ENCODE measurements at regions not wholly inside any gene's neighbourhood (a gene's known extent, or its start where the extent isn't known, plus 50 kb on each side); places are given as distances from the start of the nearest gene placed in this dataset.
A peak's percentile ranks its signal among the peaks of the same experiment; 100 is the strongest.

GRCh38 chr14:51382506-51382905, 142.5 kb downstream of the TMX1 start:
- H3K4me3 ChIP-seq (ENCODE audit: low read depth, low read length), result no peak overlapping the region
- no peak for TF ChIP-seq CTCF (IDR thresholded peaks at IDR 0.05; ENCODE audit: low read depth, low read length)

GRCh38 chr14:51386411-51386810, 146.4 kb downstream of the TMX1 start:
- TF ChIP-seq CTCF (IDR thresholded peaks at IDR 0.05; ENCODE audit: low read depth, low read length), result no peak
- H3K4me3 ChIP-seq (ENCODE audit: low read depth, low read length), result no peak overlapping the region

DNA sequence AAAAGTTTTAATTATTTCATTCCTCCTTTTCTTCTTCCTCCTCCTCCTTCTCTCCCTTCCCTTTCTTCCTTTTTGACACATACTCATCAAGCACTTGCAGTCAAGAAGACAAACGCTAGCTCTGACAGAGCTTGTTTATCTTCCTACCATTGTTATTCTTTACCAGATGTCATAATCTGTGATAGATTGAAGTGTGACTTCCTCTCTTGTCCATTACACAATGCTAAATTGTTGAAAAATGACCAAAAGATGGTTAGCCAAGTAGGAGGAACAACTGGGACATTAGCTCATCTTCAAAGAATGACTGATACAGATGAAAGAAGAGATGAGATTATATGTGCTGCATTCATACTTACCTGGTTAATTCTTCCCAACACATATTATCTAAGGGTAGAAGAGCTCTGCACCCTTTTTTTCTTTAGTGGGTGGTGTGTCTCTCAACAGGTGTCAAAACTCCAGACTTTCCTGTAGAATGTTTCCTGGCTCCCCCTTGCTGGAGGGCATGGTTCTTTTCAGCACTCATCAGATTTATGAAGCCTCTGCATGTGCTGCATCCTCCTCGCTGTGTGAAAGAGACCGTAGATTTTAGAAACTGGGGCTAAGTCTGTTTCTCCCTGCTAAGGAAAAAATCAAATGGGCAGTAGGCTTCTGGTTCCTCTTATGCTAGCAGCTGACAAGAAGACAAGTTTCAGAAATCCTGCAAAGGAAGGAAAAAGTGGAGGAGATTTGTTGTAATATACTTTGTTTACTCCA, 147.1 kb downstream of the TMX1 start:
- no peak overlapping the region for H3K4me3 ChIP-seq (ENCODE audit: low read depth, low read length)
- no peak for TF ChIP-seq CTCF (IDR thresholded peaks at IDR 0.05; ENCODE audit: low read depth, low read length)

- TF ChIP-seq CTCF (IDR thresholded peaks at IDR 0.05; ENCODE audit: low read depth, low read length), result no peak
- no peak overlapping the region for H3K4me3 ChIP-seq (ENCODE audit: low read depth, low read length)
Observed at GRCh38 chr14:51392416-51392815, 152.4 kb downstream of the TMX1 start.

DNA sequence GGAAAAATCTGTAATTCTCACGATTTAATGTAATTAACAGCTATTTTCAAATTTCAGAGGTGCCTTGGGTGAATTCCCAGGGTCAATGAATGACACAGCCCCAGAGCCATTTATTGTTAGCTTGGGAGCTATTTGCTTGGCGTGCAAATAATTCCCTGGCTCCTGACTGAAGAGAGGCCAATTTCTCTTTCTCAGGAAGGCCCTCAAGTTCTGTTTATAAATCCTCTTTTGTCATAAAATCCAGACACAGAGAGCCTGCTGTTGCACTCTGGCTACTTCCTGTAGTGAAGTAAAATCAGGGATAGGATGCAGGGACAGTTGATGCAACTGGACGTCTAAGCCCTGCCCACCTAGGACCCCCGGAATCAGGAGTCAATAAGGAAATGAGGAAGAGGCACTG, 154.3 kb downstream of the TMX1 start:
- H3K4me3 ChIP-seq (ENCODE audit: low read depth, low read length), result no peak overlapping the region
- no peak for TF ChIP-seq CTCF (IDR thresholded peaks at IDR 0.05; ENCODE audit: low read depth, low read length)

DNA sequence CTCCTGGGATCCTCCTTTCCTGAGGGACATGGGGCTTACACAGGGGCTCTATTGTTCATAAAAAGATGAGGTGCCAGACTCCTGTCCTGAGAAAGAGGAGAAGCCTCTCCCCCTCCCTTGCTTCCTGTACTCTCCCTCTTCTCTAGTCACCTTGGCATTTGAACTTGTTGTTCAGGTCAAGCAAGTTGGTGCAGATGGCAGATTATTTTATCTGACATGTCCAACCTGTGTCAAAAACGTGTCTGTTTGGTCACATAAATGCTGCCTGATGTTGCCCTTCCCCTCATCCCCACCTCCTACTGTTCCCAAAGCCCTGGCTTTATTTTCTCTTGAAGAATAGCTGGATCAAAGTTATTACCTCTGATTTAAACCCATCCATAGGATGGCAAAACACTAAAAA, 154.8 kb downstream of the TMX1 start:
- H3K4me3 ChIP-seq (ENCODE audit: low read depth, low read length), result no peak overlapping the region
- TF ChIP-seq CTCF (IDR thresholded peaks at IDR 0.05; ENCODE audit: low read depth, low read length), result no peak

DNA sequence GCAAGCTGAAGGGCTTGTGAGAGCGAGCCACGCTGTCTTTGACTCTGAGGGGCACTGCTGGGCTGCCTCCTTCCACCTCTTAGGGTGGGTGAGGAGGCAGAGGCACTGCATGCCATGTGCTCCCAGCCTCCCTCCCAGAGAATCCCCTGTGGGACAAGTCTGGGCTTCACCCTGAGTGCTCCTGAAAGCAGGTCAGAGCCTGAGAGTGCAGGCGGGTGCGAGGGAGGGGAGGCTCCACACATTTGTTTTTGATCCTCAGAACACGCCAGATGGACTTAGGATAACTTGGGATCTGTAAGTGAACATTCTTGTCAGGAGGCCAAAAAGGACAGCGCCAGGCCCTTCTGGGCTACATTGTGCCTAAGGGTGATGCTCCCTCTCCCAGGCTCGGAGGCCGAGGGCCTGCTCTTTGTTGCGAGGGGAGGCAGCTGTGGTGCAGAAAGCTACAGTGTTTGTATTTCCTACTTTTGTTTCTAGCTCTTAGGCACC, 155.4 kb downstream of the TMX1 start:
- H3K4me3 ChIP-seq (ENCODE audit: low read depth, low read length), result peak overlapping the region; percentile 8
- no peak for TF ChIP-seq CTCF (IDR thresholded peaks at IDR 0.05; ENCODE audit: low read depth, low read length)
